ENCODE measurements at regions not wholly inside any gene's neighbourhood (a gene's known extent, or its start where the extent isn't known, plus 50 kb on each side); places are given as distances from the start of the nearest gene placed in this dataset.

GRCh38 chr18:71168557-71169145 is 879.8 kb downstream of the SOCS6 start:
- DNase-seq (ENCODE audit: low read depth) (no peak), FAIRE-seq (no peak)
- no peak for TF ChIP-seq CTCF (IDR thresholded peaks at IDR 0.05; ENCODE audit: insufficient read depth, low read length, severe bottlenecking)
- Histone ChIP-seq H3K36me3 (ENCODE audit: control insufficient read depth, insufficient read depth, low read length) (no peaks in the 10 kb centered on the region), H3K4me3 (ENCODE audit: low read depth, low read length) (no peak overlapping the region), H3K27me3 (ENCODE audit: control insufficient read depth, insufficient read depth, low read length) (no peaks in the 10 kb centered on the region)

GRCh38 chr18:71136487-71136886 is 847.6 kb downstream of the SOCS6 start:
- Histone ChIP-seq H3K27me3 (ENCODE audit: control insufficient read depth, insufficient read depth, low read length) (no peaks in the 10 kb centered on the region), H3K36me3 (ENCODE audit: control insufficient read depth, insufficient read depth, low read length) (no peaks in the 10 kb centered on the region), H3K4me3 (ENCODE audit: low read depth, low read length) (no peak overlapping the region)
- FAIRE-seq (no peak), DNase-seq (ENCODE audit: low read depth) (no peak)
- TF ChIP-seq CTCF (IDR thresholded peaks at IDR 0.05; ENCODE audit: insufficient read depth, low read length, severe bottlenecking) = no peak

GRCh38 chr18:71134122-71134521 is 845.3 kb downstream of the SOCS6 start:
- DNase-seq (ENCODE audit: low read depth) (no peak), FAIRE-seq (no peak)

GRCh38 chr18:71131918-71132317 is 843.1 kb downstream of the SOCS6 start:
- Histone ChIP-seq H3K27me3 (ENCODE audit: control insufficient read depth, insufficient read depth, low read length) (no peaks in the 10 kb centered on the region), H3K4me3 (ENCODE audit: low read depth, low read length) (no peak overlapping the region), H3K36me3 (ENCODE audit: control insufficient read depth, insufficient read depth, low read length) (no peaks in the 10 kb centered on the region)
- TF ChIP-seq CTCF (IDR thresholded peaks at IDR 0.05; ENCODE audit: insufficient read depth, low read length, severe bottlenecking) = no peak
- DNase-seq (ENCODE audit: low read depth) = no peak
- no peak for FAIRE-seq

More at GRCh38 chr18:71134122-71134521, 845.3 kb downstream of the SOCS6 start:
- no peak for TF ChIP-seq CTCF (IDR thresholded peaks at IDR 0.05; ENCODE audit: insufficient read depth, low read length, severe bottlenecking)
- no peaks in the 10 kb centered on the region for H3K27me3 ChIP-seq (ENCODE audit: control insufficient read depth, insufficient read depth, low read length)
- H3K36me3 ChIP-seq (ENCODE audit: control insufficient read depth, insufficient read depth, low read length) = no peaks in the 10 kb centered on the region
- no peak overlapping the region for H3K4me3 ChIP-seq (ENCODE audit: low read depth, low read length)

- Histone ChIP-seq H3K4me3 (ENCODE audit: low read depth, low read length) (no peak overlapping the region), H3K27me3 (ENCODE audit: control insufficient read depth, insufficient read depth, low read length) (no peaks in the 10 kb centered on the region), H3K36me3 (ENCODE audit: control insufficient read depth, insufficient read depth, low read length) (no peaks in the 10 kb centered on the region)
- FAIRE-seq = no peak
- TF ChIP-seq CTCF (IDR thresholded peaks at IDR 0.05; ENCODE audit: insufficient read depth, low read length, severe bottlenecking) = no peak
- no peak for DNase-seq (ENCODE audit: low read depth)
Measured at GRCh38 chr18:71130351-71130750, 841.5 kb downstream of the SOCS6 start.

- TF ChIP-seq CTCF (IDR thresholded peaks at IDR 0.05; ENCODE audit: insufficient read depth, low read length, severe bottlenecking) = no peak
- Histone ChIP-seq H3K4me3 (ENCODE audit: low read depth, low read length) (no peak overlapping the region), H3K36me3 (ENCODE audit: control insufficient read depth, insufficient read depth, low read length) (no peaks in the 10 kb centered on the region), H3K27me3 (ENCODE audit: control insufficient read depth, insufficient read depth, low read length) (no peaks in the 10 kb centered on the region)
- FAIRE-seq = peak; percentile 47
- DNase-seq (ENCODE audit: low read depth) = no peak
Measured at GRCh38 chr18:71125581-71125980, 836.7 kb downstream of the SOCS6 start.
